H1 (cell line): ENCODE measurements at regions not wholly inside any gene's neighbourhood (a gene's known extent, or its start where the extent isn't known, plus 50 kb on each side); places are given as distances from the start of the nearest gene placed in this dataset.

Experiments used
- EGR1 ChIP-seq: IDR thresholded peaks from 2 replicates; pipeline ENCODE4 v1.6.1; 2011; ENCODE audit warnings: low read depth, low read length, borderline replicate concordance
- POLR2A ChIP-seq, 2 experiments: IDR thresholded peaks; 1 replicate in 1 of 2; 2 replicates in 1 of 2; pipeline ENCODE4 v1.6.1; 2011; ENCODE audit warnings: low read depth in 2 of 2, low read length in 2 of 2, mild to moderate bottlenecking in 2 of 2; ENCODE audit errors: control extremely low read depth in 1 of 2
- SUZ12 ChIP-seq: fragments of 200-600 bp; sonication (generic); IDR thresholded peaks from 2 replicates; pipeline ENCODE4 v1.6.1; 2012; ENCODE audit warnings: mild to moderate bottlenecking, inconsistent platforms, low read length, moderate library complexity, mixed read lengths
- TF ChIP-seq, protein P1 (sequence below), 3 experiments: IDR thresholded peaks; 1 replicate in 2 of 3; 2 replicates in 1 of 3; pipeline versions ENCODE4 v1.5.1 to v1.6.1; 2011; ENCODE audit warnings: low read length in 3 of 3, mild to moderate bottlenecking in 3 of 3, inconsistent platforms in 2 of 3, low read depth in 1 of 3, moderate library complexity in 1 of 3; ENCODE audit not compliant: insufficient read depth in 1 of 3; ENCODE audit errors: control extremely low read depth in 1 of 3

DNA sequence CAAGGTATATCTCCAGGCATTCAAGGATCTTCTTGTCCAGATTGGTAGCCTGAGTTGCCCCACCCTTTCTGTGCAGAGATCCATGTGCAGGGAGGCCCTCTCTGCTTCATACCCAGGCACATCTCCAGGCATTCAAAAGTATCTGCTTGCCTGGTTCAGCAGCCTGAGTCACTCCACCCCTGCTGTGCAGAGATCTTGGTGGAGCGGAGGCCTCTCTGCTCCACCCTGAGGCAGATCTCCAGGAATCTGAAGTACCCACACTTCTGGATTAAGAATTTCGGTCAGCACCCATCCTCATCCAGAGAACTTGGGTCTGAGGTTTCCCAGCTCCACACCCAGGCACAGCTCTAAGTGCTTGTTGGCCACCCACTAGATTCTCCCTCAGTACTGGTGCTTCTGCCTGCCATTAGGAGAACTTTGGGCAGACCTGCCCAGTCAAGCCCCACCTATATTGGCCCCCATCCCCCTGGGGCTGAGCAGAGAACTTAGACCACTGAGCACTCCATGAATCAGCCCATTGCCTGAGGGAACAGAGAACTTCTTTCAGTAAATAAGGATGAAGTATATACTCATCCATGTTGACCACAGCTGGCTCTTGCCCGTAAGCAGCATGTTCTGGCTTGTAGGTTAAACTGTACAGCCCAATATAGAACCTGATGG is 199.5 kb upstream of the ZCCHC13 start:
- TF ChIP-seq POLR2A (IDR thresholded peaks at IDR 0.05; ENCODE audit: control extremely low read depth in 1 of 2, low read depth in 2 of 2, low read length in 2 of 2) (no peak), EGR1 (no peak), SUZ12 (no peak)
- TF ChIP-seq, protein P1, sequence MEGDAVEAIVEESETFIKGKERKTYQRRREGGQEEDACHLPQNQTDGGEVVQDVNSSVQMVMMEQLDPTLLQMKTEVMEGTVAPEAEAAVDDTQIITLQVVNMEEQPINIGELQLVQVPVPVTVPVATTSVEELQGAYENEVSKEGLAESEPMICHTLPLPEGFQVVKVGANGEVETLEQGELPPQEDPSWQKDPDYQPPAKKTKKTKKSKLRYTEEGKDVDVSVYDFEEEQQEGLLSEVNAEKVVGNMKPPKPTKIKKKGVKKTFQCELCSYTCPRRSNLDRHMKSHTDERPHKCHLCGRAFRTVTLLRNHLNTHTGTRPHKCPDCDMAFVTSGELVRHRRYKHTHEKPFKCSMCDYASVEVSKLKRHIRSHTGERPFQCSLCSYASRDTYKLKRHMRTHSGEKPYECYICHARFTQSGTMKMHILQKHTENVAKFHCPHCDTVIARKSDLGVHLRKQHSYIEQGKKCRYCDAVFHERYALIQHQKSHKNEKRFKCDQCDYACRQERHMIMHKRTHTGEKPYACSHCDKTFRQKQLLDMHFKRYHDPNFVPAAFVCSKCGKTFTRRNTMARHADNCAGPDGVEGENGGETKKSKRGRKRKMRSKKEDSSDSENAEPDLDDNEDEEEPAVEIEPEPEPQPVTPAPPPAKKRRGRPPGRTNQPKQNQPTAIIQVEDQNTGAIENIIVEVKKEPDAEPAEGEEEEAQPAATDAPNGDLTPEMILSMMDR (IDR thresholded peaks at IDR 0.05; ENCODE audit: control extremely low read depth in 1 of 3, insufficient read depth in 1 of 3, low read depth in 1 of 3, low read length in 3 of 3), result no peak
